ENCODE measurements at regions not wholly inside any gene's neighbourhood (a gene's known extent, or its start where the extent isn't known, plus 50 kb on each side); places are given as distances from the start of the nearest gene placed in this dataset.

- DNase-seq (no peak), ATAC-seq (no peak)
- Mint-ChIP-seq H3K27ac (no peak overlapping the region), H3K4me1 (ENCODE audit: low read depth) (no peaks in the 10 kb centered on the region), H3K4me3 (no peak overlapping the region), H3K9me3 (ENCODE audit: insufficient read depth) (no peaks in the 10 kb centered on the region), H3K36me3 (ENCODE audit: low read depth) (no peaks in the 10 kb centered on the region), H3K27me3 (ENCODE audit: low read depth) (no peaks in the 10 kb centered on the region)
- ChIA-PET POLR2A (no interaction called here), CTCF (no interaction called here)
These were observed 110.0 kb upstream of the GCFC2 start for GRCh38 chr2:75820693-75821092.

GRCh38 chr2:75810611-75811330 lies 100.1 kb upstream of the GCFC2 start:
- no peaks in the 10 kb centered on the region for H3K36me3 Mint-ChIP-seq (ENCODE audit: low read depth)
- no peak for ATAC-seq
- H3K27ac Mint-ChIP-seq, result no peak overlapping the region
- DNase-seq, result no peak
- no peak overlapping the region for H3K4me3 Mint-ChIP-seq
- CTCF ChIA-PET, result no interaction called here
- no peaks in the 10 kb centered on the region for H3K9me3 Mint-ChIP-seq (ENCODE audit: insufficient read depth)
- H3K27me3 Mint-ChIP-seq (ENCODE audit: low read depth), result no peaks in the 10 kb centered on the region
- H3K4me1 Mint-ChIP-seq (ENCODE audit: low read depth), result no peaks in the 10 kb centered on the region
- POLR2A ChIA-PET, result no interaction called here

GRCh38 chr2:75808793-75809535 lies 98.2 kb upstream of the GCFC2 start:
- Mint-ChIP-seq H3K27me3 (ENCODE audit: low read depth) (no peaks in the 10 kb centered on the region), H3K27ac (no peak overlapping the region), H3K4me3 (no peak overlapping the region), H3K9me3 (ENCODE audit: insufficient read depth) (no peaks in the 10 kb centered on the region), H3K4me1 (ENCODE audit: low read depth) (no peaks in the 10 kb centered on the region), H3K36me3 (ENCODE audit: low read depth) (no peaks in the 10 kb centered on the region)
- ChIA-PET CTCF (no interaction called here), POLR2A (no interaction called here)
- DNase-seq (no peak), ATAC-seq (no peak)

- Mint-ChIP-seq H3K36me3 (ENCODE audit: low read depth) (no peaks in the 10 kb centered on the region), H3K4me3 (no peak overlapping the region), H3K27me3 (ENCODE audit: low read depth) (no peaks in the 10 kb centered on the region), H3K9me3 (ENCODE audit: insufficient read depth) (no peaks in the 10 kb centered on the region), H3K4me1 (ENCODE audit: low read depth) (no peaks in the 10 kb centered on the region), H3K27ac (no peak overlapping the region)
- CTCF ChIA-PET, result no interaction called here
- no peak for ATAC-seq
- no peak for DNase-seq
- POLR2A ChIA-PET, result no interaction called here
These were observed 97.3 kb upstream of the GCFC2 start for GRCh38 chr2:75807992-75808391.

GRCh38 chr2:75801234-75801982 lies 90.7 kb upstream of the GCFC2 start:
- H3K27ac Mint-ChIP-seq, result no peak overlapping the region
- no peak overlapping the region for H3K4me3 Mint-ChIP-seq
- ChIA-PET POLR2A (no interaction called here), CTCF (no interaction called here)
- no peaks in the 10 kb centered on the region for H3K9me3 Mint-ChIP-seq (ENCODE audit: insufficient read depth)
- no peaks in the 10 kb centered on the region for H3K36me3 Mint-ChIP-seq (ENCODE audit: low read depth)
- no peaks in the 10 kb centered on the region for H3K27me3 Mint-ChIP-seq (ENCODE audit: low read depth)
- ATAC-seq, result no peak
- no peak for DNase-seq
- H3K4me1 Mint-ChIP-seq (ENCODE audit: low read depth), result no peaks in the 10 kb centered on the region

GRCh38 chr2:75800456-75800855 lies 89.7 kb upstream of the GCFC2 start:
- ChIA-PET CTCF (no interaction called here), POLR2A (no interaction called here)
- no peak overlapping the region for H3K27ac Mint-ChIP-seq
- no peak overlapping the region for H3K4me3 Mint-ChIP-seq
- ATAC-seq (no peak), DNase-seq (no peak)
- no peaks in the 10 kb centered on the region for H3K36me3 Mint-ChIP-seq (ENCODE audit: low read depth)
- H3K4me1 Mint-ChIP-seq (ENCODE audit: low read depth), result no peaks in the 10 kb centered on the region
- no peaks in the 10 kb centered on the region for H3K9me3 Mint-ChIP-seq (ENCODE audit: insufficient read depth)
- H3K27me3 Mint-ChIP-seq (ENCODE audit: low read depth), result no peaks in the 10 kb centered on the region

- H3K27ac Mint-ChIP-seq, result no peak overlapping the region
- H3K36me3 Mint-ChIP-seq (ENCODE audit: low read depth), result no peaks in the 10 kb centered on the region
- DNase-seq (no peak), ATAC-seq (no peak)
- no peaks in the 10 kb centered on the region for H3K4me1 Mint-ChIP-seq (ENCODE audit: low read depth)
- no peaks in the 10 kb centered on the region for H3K9me3 Mint-ChIP-seq (ENCODE audit: insufficient read depth)
- H3K4me3 Mint-ChIP-seq, result no peak overlapping the region
- CTCF ChIA-PET, result no interaction called here
- POLR2A ChIA-PET, result no interaction called here
- no peaks in the 10 kb centered on the region for H3K27me3 Mint-ChIP-seq (ENCODE audit: low read depth)
These were observed 89.1 kb upstream of the GCFC2 start for GRCh38 chr2:75799859-75800258.

GRCh38 chr2:75798569-75798968 lies 87.9 kb upstream of the GCFC2 start:
- ChIA-PET CTCF (no interaction called here), POLR2A (no interaction called here)
- no peak for DNase-seq
- Mint-ChIP-seq H3K9me3 (ENCODE audit: insufficient read depth) (no peaks in the 10 kb centered on the region), H3K4me3 (no peak overlapping the region), H3K27me3 (ENCODE audit: low read depth) (no peaks in the 10 kb centered on the region), H3K36me3 (ENCODE audit: low read depth) (no peaks in the 10 kb centered on the region), H3K4me1 (ENCODE audit: low read depth) (no peaks in the 10 kb centered on the region), H3K27ac (no peak overlapping the region)
- ATAC-seq, result no peak

- CTCF ChIA-PET, result no interaction called here
- Mint-ChIP-seq H3K4me1 (ENCODE audit: low read depth) (no peaks in the 10 kb centered on the region), H3K27me3 (ENCODE audit: low read depth) (no peaks in the 10 kb centered on the region), H3K36me3 (ENCODE audit: low read depth) (no peaks in the 10 kb centered on the region), H3K4me3 (no peak overlapping the region), H3K27ac (no peak overlapping the region), H3K9me3 (ENCODE audit: insufficient read depth) (no peaks in the 10 kb centered on the region)
- DNase-seq, result no peak
- ATAC-seq, result no peak
- POLR2A ChIA-PET, result no interaction called here
These were observed 82.3 kb upstream of the GCFC2 start for GRCh38 chr2:75792996-75793395.

GRCh38 chr2:75792146-75792545 lies 81.4 kb upstream of the GCFC2 start:
- H3K36me3 Mint-ChIP-seq (ENCODE audit: low read depth), result no peaks in the 10 kb centered on the region
- H3K27ac Mint-ChIP-seq, result no peak overlapping the region
- DNase-seq (no peak), ATAC-seq (no peak)
- peaks cover 2% of the 10 kb centered on the region for H3K27me3 Mint-ChIP-seq (ENCODE audit: low read depth)
- ChIA-PET CTCF (no interaction called here), POLR2A (no interaction called here)
- H3K9me3 Mint-ChIP-seq (ENCODE audit: insufficient read depth), result no peaks in the 10 kb centered on the region
- H3K4me1 Mint-ChIP-seq (ENCODE audit: low read depth), result no peaks in the 10 kb centered on the region
- no peak overlapping the region for H3K4me3 Mint-ChIP-seq

GRCh38 chr2:75790814-75791467 lies 80.2 kb upstream of the GCFC2 start:
- peaks cover 2% of the 10 kb centered on the region for H3K27me3 Mint-ChIP-seq (ENCODE audit: low read depth)
- no peaks in the 10 kb centered on the region for H3K36me3 Mint-ChIP-seq (ENCODE audit: low read depth)
- H3K4me3 Mint-ChIP-seq, result no peak overlapping the region
- no peaks in the 10 kb centered on the region for H3K4me1 Mint-ChIP-seq (ENCODE audit: low read depth)
- no peak overlapping the region for H3K27ac Mint-ChIP-seq
- no peak for DNase-seq
- ChIA-PET CTCF (no interaction called here), POLR2A (no interaction called here)
- H3K9me3 Mint-ChIP-seq (ENCODE audit: insufficient read depth), result no peaks in the 10 kb centered on the region
- no peak for ATAC-seq

GRCh38 chr2:75790121-75790813 lies 79.6 kb upstream of the GCFC2 start:
- no peak for ATAC-seq
- no peak overlapping the region for H3K27ac Mint-ChIP-seq
- H3K27me3 Mint-ChIP-seq (ENCODE audit: low read depth), result peaks cover 2% of the 10 kb centered on the region
- no peaks in the 10 kb centered on the region for H3K4me1 Mint-ChIP-seq (ENCODE audit: low read depth)
- no peak overlapping the region for H3K4me3 Mint-ChIP-seq
- H3K9me3 Mint-ChIP-seq (ENCODE audit: insufficient read depth), result no peaks in the 10 kb centered on the region
- ChIA-PET POLR2A (no interaction called here), CTCF (no interaction called here)
- DNase-seq, result no peak
- no peaks in the 10 kb centered on the region for H3K36me3 Mint-ChIP-seq (ENCODE audit: low read depth)

Measured in activated CD8-positive, alpha-beta T cell treated with anti-CD3 and anti-CD28 coated beads, Interleukin-2, amount 10 ng/mL, durations not matched to agents 7 days and 5 days (primary cell).